HCT116 (cell line): ENCODE measurements at regions not wholly inside any gene's neighbourhood (a gene's known extent, or its start where the extent isn't known, plus 50 kb on each side); places are given as distances from the start of the nearest gene placed in this dataset.

Experiments used
- CBX3 ChIP-seq: IDR thresholded peaks from 2 replicates; pipeline ENCODE4 v1.6.1; 2012; ENCODE audit warnings: low read depth
- CEBPB ChIP-seq: IDR thresholded peaks from 2 replicates; pipeline ENCODE4 v1.6.1; 2012; ENCODE audit warnings: low read depth
- EGR1 ChIP-seq: IDR thresholded peaks from 2 replicates; pipeline ENCODE4 v1.6.1; 2012; ENCODE audit warnings: low read depth
- EZH2 ChIP-seq: fragments of 200-600 bp; sonication (generic); IDR thresholded peaks from 2 replicates; pipeline ENCODE4 v1.6.1; 2017; ENCODE audit warnings: antibody characterized with exemption, mixed run types
- EZH2phosphoT487 ChIP-seq: fragments of 200-600 bp; IDR thresholded peaks from 2 replicates; pipeline ENCODE4 v1.6.1; 2018; ENCODE audit warnings: antibody characterized with exemption, borderline replicate concordance
- JUND ChIP-seq: IDR thresholded peaks from 2 replicates; pipeline ENCODE4 v1.6.1; 2012
- POLR2A ChIP-seq: IDR thresholded peaks from 2 replicates; pipeline ENCODE4 v1.7.0; 2011; ENCODE audit warnings: borderline replicate concordance; ENCODE audit not compliant: insufficient read depth, insufficient read length; ENCODE audit errors: extremely low read depth
- POLR2AphosphoS5 ChIP-seq: IDR thresholded peaks from 2 replicates; pipeline ENCODE4 v1.6.1; 2011; ENCODE audit warnings: mild to moderate bottlenecking, low read depth, low read length, moderate library complexity
- REST ChIP-seq: IDR thresholded peaks from 2 replicates; pipeline ENCODE4 v1.6.1; 2012; ENCODE audit warnings: low read depth
- SIN3A ChIP-seq: IDR thresholded peaks from 2 replicates; pipeline ENCODE4 v1.6.1; 2012; ENCODE audit warnings: low read depth
- SRF ChIP-seq: IDR thresholded peaks from 2 replicates; pipeline ENCODE4 v1.6.1; 2012; ENCODE audit warnings: low read depth
- TCF7L2 ChIP-seq: IDR thresholded peaks from 2 replicates; pipeline ENCODE4 v1.7.0; 2011; ENCODE audit warnings: borderline replicate concordance, inconsistent platforms; ENCODE audit not compliant: insufficient read depth, insufficient read length; ENCODE audit errors: extremely low read depth
- TF ChIP-seq, protein P1 (sequence below), 3 experiments: fragments of 200-600 bp in 1 of 3; sonication (generic) in 1 of 3; IDR thresholded peaks in 2 of 3; conservative IDR thresholded peaks in 1 of 3; 2 replicates each; pipeline ENCODE4 v1.5.1; 2012 to 2017; ENCODE audit warnings: low read depth in 2 of 3, low read length in 2 of 3, antibody characterized with exemption in 1 of 3, borderline replicate concordance in 1 of 3, control low read depth in 1 of 3, mild to moderate bottlenecking in 1 of 3, mixed read lengths in 1 of 3, mixed run types in 1 of 3, moderate library complexity in 1 of 3; ENCODE audit not compliant: insufficient read depth in 1 of 3
- TF ChIP-seq, protein P2 (sequence below): IDR thresholded peaks from 2 replicates; pipeline ENCODE4 v1.6.1; 2012

- TF ChIP-seq POLR2A (no peak), REST (no peak), EZH2 (no peak), CBX3 (no peak), SRF (no peak), JUND (no peak), EZH2phosphoT487 (no peak), POLR2AphosphoS5 (no peak), SIN3A (no peak), TCF7L2 (no peak), EGR1 (no peak), CEBPB (no peak)
- TF ChIP-seq, protein P1, sequence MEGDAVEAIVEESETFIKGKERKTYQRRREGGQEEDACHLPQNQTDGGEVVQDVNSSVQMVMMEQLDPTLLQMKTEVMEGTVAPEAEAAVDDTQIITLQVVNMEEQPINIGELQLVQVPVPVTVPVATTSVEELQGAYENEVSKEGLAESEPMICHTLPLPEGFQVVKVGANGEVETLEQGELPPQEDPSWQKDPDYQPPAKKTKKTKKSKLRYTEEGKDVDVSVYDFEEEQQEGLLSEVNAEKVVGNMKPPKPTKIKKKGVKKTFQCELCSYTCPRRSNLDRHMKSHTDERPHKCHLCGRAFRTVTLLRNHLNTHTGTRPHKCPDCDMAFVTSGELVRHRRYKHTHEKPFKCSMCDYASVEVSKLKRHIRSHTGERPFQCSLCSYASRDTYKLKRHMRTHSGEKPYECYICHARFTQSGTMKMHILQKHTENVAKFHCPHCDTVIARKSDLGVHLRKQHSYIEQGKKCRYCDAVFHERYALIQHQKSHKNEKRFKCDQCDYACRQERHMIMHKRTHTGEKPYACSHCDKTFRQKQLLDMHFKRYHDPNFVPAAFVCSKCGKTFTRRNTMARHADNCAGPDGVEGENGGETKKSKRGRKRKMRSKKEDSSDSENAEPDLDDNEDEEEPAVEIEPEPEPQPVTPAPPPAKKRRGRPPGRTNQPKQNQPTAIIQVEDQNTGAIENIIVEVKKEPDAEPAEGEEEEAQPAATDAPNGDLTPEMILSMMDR (IDR thresholded peaks at IDR 0.05 in 2 of 3, conservative IDR thresholded peaks at IDR 0.05 in 1 of 3; ENCODE audit: borderline replicate concordance in 1 of 3, insufficient read depth in 1 of 3, low read depth in 2 of 3, low read length in 2 of 3): no peak
- TF ChIP-seq, protein P2, sequence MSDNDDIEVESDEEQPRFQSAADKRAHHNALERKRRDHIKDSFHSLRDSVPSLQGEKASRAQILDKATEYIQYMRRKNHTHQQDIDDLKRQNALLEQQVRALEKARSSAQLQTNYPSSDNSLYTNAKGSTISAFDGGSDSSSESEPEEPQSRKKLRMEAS: no peak
Measured at GRCh38 chr2:155157065-155157464, 458.6 kb downstream of the KCNJ3 start.
